NCI-H82 treated with DMSO at 0.1 percent for 48 hours (cell line): ENCODE measurements at regions not wholly inside any gene's neighbourhood (a gene's known extent, or its start where the extent isn't known, plus 50 kb on each side); places are given as distances from the start of the nearest gene placed in this dataset.
"Not testable (repeated sequence)": the region's sequence is repeated elsewhere in the genome, so short reads cannot be mapped to it uniquely, and the experiment has no call there.

Experiments used
- DNase-seq: peaks from one replicate; lab custom pipeline; 2025; ENCODE audit not compliant: unreplicated experiment; lab: John Stamatoyannopoulos, UW

- DNase-seq: no peak
Observed at GRCh38 chr3:94481226-94481898, 418.5 kb downstream of the NSUN3 start.

- no peak for DNase-seq
Observed at GRCh38 chr3:94482686-94483085, 419.8 kb downstream of the NSUN3 start.

- DNase-seq: no peak
Observed at GRCh38 chr3:94483403-94483802, 420.5 kb downstream of the NSUN3 start.

DNA sequence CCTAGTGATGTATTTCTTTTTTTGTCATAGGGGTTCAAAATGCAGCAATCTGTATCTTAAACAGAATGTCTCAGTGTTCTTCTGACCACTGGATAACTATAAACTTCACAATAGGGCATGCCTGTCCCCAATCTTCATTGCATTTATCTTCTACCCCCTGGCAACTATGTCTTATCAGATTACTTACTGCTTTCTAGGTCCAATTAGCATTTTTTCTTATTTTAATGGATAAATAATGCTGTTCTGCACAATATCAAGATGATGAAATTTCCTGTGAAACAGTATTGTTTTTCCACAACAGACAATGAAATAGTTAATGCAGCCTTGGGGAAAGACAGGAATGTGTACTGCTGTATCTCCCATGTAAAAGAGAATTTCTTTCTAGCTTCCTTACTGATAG is 432.1 kb downstream of the NSUN3 start:
- no peak for DNase-seq

- no peak for DNase-seq
Observed at GRCh38 chr3:94500146-94500545, 437.3 kb downstream of the NSUN3 start.

- not testable (repeated sequence) for DNase-seq
Observed at GRCh38 chr3:94507354-94507753, 444.5 kb downstream of the NSUN3 start.

GRCh38 chr3:94512876-94513275 is 450.0 kb downstream of the NSUN3 start:
- no peak for DNase-seq

GRCh38 chr3:94513600-94513999 is 450.7 kb downstream of the NSUN3 start:
- no peak for DNase-seq

- no peak for DNase-seq
Observed at GRCh38 chr3:94515983-94516382, 453.1 kb downstream of the NSUN3 start.

- DNase-seq: no peak
Observed at GRCh38 chr3:94520364-94520763, 457.5 kb downstream of the NSUN3 start.

- DNase-seq: no peak
Observed at GRCh38 chr3:94522488-94522887, 459.6 kb downstream of the NSUN3 start.

DNA sequence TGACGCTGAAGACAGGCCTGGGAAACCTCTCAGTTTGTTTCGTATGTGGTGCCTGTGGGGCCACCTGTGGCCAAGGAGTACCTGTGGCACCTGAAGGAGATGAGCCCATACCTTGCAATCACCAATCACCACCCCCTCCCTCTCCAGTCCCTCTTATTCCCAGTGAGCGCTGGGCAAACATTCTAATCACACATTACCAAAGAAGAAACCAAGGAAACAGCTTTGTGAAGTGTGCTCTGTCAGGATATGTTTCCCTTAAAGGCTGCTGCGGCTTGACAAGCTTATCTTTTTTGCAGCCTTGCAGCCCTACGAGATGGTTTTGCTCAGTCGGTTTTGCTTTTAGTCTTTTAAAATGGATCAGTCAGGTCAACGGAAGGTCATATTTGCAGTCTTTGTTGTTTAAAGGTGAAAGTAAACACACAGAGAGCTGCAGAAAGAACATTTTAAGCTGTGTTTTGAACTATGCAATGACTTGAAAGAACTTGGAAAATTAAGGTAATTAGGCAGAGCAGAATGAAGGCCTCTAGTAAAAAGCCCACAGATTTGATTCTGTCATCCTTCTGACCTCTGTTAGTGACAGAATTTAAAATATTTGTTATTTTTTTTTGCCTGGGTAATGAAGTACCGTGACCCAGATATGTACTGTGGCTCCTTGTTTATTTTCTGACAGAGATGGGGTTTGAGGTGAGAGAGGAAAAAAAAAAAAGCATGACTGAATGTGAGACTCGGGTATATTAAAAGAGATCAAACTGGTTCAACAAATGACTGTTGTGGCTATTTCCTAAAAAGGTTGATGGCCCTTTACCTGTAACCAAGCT is 461.4 kb downstream of the NSUN3 start:
- DNase-seq: no peak

- no peak for DNase-seq
Observed at GRCh38 chr3:94525043-94525442, 462.2 kb downstream of the NSUN3 start.

- DNase-seq: no peak
Observed at GRCh38 chr3:94529816-94530215, 467.0 kb downstream of the NSUN3 start.

GRCh38 chr3:94532951-94533350 is 470.1 kb downstream of the NSUN3 start:
- DNase-seq: no peak

GRCh38 chr3:94539937-94540336 is 477.1 kb downstream of the NSUN3 start:
- no peak for DNase-seq

DNA sequence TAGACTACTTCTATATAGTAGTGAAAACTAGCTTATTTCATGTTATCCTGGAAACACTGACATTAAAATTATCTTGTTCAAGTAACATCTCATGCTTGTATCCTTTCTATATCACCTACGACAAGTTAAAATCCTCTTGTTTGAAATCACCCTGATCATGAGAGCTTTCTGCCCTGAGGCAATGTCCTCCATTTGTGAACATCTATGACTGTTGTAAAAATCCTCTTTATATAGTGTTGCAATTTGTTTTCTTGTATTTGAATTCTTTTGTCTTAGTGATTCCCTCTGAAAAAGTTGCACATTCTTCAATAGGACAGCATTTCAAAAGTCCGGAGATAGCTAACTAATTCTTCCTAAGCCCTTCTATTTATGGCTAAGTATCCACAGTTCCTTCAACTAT is 480.3 kb downstream of the NSUN3 start:
- no peak for DNase-seq

DNA sequence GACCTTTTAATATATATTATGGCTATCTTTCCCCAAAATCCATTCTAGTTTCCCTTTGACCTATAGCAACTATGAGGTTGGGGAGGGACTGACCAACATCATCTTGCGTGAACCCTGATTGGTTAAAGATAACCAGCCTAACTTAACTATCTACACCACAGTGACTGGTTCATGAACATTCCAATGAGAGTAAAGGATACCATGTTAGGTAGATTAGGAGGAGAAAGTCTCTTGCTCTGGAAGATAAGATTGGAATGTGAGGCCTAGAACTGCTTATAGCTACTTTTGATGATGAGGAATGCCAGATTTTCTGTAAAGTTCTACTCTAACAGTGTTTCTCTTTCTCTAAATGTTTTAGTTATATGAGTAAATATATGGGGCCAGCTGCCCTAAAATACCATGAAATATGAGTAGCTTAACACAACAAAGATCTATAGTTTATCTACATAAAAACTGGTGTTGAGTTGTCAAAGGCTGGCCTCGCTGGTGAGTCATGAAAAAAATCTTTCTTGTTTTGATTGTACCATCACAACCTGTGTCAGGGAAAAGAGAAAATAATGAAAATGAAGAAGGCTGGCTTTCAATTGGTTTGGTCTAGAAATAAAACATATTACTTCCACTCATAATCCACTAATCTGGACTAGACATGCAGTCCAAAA is 481.4 kb downstream of the NSUN3 start:
- no peak for DNase-seq

GRCh38 chr3:94548581-94549316 is 485.9 kb downstream of the NSUN3 start:
- DNase-seq: no peak

DNA sequence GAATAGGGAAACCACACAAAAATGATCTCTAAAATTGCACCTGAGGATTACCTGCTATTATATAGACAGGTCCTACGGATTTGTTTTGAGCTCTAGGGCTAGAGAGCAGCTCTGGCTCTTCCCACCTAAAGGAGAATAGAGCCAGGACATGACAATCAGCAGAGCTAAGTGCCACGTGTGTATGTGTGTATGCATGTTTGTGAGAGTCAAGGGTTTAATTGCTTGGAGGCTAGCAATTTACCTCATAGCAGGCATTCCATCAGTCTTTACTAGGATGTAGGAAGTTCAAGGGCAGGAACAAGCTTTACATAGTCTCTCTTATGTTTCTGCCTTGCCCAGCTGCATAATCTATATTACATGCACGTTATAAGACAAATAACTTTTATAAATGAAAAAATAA is 498.2 kb downstream of the NSUN3 start:
- DNase-seq: no peak

DNA sequence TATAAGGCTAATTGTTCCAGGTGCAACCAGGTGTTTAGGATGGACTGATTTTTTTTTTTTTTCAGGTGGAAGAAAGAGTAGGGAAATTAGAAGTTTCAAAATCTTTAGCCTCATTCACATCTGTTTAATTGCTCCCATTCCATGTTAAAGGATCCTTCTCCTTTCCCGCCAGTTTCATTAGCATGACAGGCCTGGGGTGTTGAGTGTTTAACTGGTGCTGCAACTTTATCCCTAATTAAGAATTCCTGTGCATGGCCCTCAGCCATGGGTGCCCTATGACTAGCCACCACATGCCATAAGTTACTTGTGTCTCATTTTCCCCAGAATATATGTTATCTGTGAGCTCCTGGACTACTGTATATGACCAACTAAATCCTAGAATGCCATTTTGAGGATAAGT is 501.4 kb downstream of the NSUN3 start:
- DNase-seq: no peak
